Activated CD4-positive, alpha-beta T cell treated with anti-CD3 and anti-CD28 coated beads, Interleukin-2, amount 10 ng/mL, durations not matched to agents 7 days and 5 days (primary cell): ENCODE measurements at regions not wholly inside any gene's neighbourhood (a gene's known extent, or its start where the extent isn't known, plus 50 kb on each side); places are given as distances from the start of the nearest gene placed in this dataset. TPM values are rescaled to one million over a fixed set of nuclear protein-coding genes. Genes with fewer than 3 reads are reported as not detected.

Experiments used
- microRNA-seq: library from miRNA; unstranded; fragments of <30 nt; microRNA quantifications from one replicate; pipeline ENCODE4 v1.2.0, GENCODE V29; 2021; ENCODE audit warnings: borderline microRNAs expressed, borderline replicate concordance

Small RNA genes in the stretch of these regions (microRNA-seq; reads per million reads assigned to microRNA genes)
- not detected for gene MIR4431
